ENCODE measurements at regions not wholly inside any gene's neighbourhood (a gene's known extent, or its start where the extent isn't known, plus 50 kb on each side); places are given as distances from the start of the nearest gene placed in this dataset.

DNA sequence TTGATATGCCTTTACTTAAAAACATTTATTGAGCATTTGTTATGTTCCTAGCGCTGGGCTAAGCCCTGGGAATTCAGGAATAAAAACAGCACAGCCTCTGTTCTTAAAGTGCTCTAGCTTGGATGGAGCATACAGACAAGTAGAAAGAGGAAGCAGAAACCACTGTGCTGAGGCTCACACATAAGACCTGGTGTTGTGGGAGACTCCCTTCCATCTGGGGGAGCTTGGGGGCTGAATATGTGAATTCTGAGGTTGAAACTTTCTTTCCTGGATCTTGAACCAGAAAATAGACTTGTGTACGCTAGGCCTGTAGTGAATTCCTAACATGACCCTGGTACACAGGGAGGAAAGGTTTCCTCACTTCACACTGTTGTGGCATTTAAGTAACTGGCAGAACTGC is 209.9 kb downstream of the ZNF326 start:
- Mint-ChIP-seq H3K4me1 (peaks cover 18% of the 10 kb centered on the region), H3K9me3 (no peaks in the 10 kb centered on the region), H3K36me3 (no peaks in the 10 kb centered on the region), H3K27ac (no peak overlapping the region), H3K27me3 (ENCODE audit: low read depth) (no peaks in the 10 kb centered on the region; the same call in 1 of the 2 replicates), H3K4me3 (no peak overlapping the region)
- POLR2A ChIA-PET: no interaction called here
- no peak for DNase-seq (ENCODE audit: low spot score)
- CTCF ChIA-PET: no interaction called here
- no peak for TF ChIP-seq ZNF317 (CRISPR knock-in tag; IDR thresholded peaks at IDR 0.05; ENCODE audit: borderline replicate concordance, low read depth)
- TF ChIP-seq CREB1 (CRISPR knock-in tag; IDR thresholded peaks at IDR 0.05): no peak
- TF ChIP-seq NFE2L1 (CRISPR knock-in tag; IDR thresholded peaks at IDR 0.05): no peak
- TF ChIP-seq, protein P1, sequence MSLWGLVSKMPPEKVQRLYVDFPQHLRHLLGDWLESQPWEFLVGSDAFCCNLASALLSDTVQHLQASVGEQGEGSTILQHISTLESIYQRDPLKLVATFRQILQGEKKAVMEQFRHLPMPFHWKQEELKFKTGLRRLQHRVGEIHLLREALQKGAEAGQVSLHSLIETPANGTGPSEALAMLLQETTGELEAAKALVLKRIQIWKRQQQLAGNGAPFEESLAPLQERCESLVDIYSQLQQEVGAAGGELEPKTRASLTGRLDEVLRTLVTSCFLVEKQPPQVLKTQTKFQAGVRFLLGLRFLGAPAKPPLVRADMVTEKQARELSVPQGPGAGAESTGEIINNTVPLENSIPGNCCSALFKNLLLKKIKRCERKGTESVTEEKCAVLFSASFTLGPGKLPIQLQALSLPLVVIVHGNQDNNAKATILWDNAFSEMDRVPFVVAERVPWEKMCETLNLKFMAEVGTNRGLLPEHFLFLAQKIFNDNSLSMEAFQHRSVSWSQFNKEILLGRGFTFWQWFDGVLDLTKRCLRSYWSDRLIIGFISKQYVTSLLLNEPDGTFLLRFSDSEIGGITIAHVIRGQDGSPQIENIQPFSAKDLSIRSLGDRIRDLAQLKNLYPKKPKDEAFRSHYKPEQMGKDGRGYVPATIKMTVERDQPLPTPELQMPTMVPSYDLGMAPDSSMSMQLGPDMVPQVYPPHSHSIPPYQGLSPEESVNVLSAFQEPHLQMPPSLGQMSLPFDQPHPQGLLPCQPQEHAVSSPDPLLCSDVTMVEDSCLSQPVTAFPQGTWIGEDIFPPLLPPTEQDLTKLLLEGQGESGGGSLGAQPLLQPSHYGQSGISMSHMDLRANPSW (CRISPR knock-in tag; conservative IDR thresholded peaks at IDR 0.05; ENCODE audit: low read depth): no peak
- TF ChIP-seq NR3C1 (CRISPR knock-in tag; conservative IDR thresholded peaks at IDR 0.05; ENCODE audit: low read depth): no peak
- TF ChIP-seq ZNF121 (CRISPR knock-in tag; IDR thresholded peaks at IDR 0.05): no peak
- TF ChIP-seq, protein P2, sequence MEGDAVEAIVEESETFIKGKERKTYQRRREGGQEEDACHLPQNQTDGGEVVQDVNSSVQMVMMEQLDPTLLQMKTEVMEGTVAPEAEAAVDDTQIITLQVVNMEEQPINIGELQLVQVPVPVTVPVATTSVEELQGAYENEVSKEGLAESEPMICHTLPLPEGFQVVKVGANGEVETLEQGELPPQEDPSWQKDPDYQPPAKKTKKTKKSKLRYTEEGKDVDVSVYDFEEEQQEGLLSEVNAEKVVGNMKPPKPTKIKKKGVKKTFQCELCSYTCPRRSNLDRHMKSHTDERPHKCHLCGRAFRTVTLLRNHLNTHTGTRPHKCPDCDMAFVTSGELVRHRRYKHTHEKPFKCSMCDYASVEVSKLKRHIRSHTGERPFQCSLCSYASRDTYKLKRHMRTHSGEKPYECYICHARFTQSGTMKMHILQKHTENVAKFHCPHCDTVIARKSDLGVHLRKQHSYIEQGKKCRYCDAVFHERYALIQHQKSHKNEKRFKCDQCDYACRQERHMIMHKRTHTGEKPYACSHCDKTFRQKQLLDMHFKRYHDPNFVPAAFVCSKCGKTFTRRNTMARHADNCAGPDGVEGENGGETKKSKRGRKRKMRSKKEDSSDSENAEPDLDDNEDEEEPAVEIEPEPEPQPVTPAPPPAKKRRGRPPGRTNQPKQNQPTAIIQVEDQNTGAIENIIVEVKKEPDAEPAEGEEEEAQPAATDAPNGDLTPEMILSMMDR (IDR thresholded peaks at IDR 0.05): no peak
- TF ChIP-seq MYBL2 (CRISPR knock-in tag; IDR thresholded peaks at IDR 0.05): no peak
- TF ChIP-seq JUN (CRISPR knock-in tag; IDR thresholded peaks at IDR 0.05): no peak
- TF ChIP-seq NR2C2 (CRISPR knock-in tag; IDR thresholded peaks at IDR 0.05): no peak
- TF ChIP-seq, protein P3, sequence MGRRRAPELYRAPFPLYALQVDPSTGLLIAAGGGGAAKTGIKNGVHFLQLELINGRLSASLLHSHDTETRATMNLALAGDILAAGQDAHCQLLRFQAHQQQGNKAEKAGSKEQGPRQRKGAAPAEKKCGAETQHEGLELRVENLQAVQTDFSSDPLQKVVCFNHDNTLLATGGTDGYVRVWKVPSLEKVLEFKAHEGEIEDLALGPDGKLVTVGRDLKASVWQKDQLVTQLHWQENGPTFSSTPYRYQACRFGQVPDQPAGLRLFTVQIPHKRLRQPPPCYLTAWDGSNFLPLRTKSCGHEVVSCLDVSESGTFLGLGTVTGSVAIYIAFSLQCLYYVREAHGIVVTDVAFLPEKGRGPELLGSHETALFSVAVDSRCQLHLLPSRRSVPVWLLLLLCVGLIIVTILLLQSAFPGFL (CRISPR knock-in tag; IDR thresholded peaks at IDR 0.05; ENCODE audit: borderline replicate concordance): no peak
- TF ChIP-seq TEAD4 (CRISPR knock-in tag; IDR thresholded peaks at IDR 0.05): no peak
- TF ChIP-seq ESRRA (CRISPR knock-in tag; IDR thresholded peaks at IDR 0.05; ENCODE audit: borderline replicate concordance): no peak
- TF ChIP-seq, protein P4, sequence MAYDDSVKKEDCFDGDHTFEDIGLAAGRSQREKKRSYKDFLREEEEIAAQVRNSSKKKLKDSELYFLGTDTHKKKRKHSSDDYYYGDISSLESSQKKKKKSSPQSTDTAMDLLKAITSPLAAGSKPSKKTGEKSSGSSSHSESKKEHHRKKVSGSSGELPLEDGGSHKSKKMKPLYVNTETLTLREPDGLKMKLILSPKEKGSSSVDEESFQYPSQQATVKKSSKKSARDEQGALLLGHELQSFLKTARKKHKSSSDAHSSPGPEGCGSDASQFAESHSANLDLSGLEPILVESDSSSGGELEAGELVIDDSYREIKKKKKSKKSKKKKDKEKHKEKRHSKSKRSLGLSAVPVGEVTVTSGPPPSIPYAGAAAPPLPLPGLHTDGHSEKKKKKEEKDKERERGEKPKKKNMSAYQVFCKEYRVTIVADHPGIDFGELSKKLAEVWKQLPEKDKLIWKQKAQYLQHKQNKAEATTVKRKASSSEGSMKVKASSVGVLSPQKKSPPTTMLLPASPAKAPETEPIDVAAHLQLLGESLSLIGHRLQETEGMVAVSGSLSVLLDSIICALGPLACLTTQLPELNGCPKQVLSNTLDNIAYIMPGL (CRISPR knock-in tag; IDR thresholded peaks at IDR 0.05): no peak
- TF ChIP-seq GTF2I (CRISPR knock-in tag; conservative IDR thresholded peaks at IDR 0.05): no peak
- TF ChIP-seq, protein P5, sequence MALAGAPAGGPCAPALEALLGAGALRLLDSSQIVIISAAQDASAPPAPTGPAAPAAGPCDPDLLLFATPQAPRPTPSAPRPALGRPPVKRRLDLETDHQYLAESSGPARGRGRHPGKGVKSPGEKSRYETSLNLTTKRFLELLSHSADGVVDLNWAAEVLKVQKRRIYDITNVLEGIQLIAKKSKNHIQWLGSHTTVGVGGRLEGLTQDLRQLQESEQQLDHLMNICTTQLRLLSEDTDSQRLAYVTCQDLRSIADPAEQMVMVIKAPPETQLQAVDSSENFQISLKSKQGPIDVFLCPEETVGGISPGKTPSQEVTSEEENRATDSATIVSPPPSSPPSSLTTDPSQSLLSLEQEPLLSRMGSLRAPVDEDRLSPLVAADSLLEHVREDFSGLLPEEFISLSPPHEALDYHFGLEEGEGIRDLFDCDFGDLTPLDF (CRISPR knock-in tag; IDR thresholded peaks at IDR 0.05): no peak
- TF ChIP-seq FOXJ3 (CRISPR knock-in tag; IDR thresholded peaks at IDR 0.05; ENCODE audit: borderline replicate concordance): no peak
- ATAC-seq: no peak

DNA sequence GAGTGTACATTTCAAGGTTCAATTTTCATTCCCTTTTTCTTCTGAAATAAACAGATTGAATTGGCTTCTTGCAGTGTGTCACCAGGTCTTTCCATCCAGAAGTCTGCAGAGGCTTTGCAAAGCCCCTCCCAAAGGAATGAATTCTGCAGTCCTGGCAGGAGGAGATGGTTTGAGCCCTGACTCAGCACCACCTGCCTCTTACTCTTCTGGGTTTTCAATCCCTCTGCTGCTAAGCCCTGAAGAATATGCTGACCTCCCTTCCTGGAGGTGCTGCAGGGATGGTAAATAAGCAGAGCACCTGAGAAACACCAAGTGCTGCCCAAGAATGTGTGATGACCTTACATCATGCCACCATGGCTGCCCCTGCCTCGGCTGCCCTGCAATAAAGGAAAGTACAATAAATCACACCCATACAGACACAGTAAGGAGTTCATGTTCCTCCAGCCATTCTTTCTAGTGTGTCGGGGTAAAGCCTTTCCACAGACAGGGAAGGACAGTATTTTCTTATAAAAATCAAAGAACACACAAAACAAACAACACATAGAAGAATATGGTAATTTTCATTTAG is 209.2 kb downstream of the ZNF326 start:
- DNase-seq (ENCODE audit: low spot score): no peak
- H3K36me3 Mint-ChIP-seq: no peaks in the 10 kb centered on the region
- no peak for ATAC-seq
- H3K4me3 Mint-ChIP-seq: no peak overlapping the region
- H3K4me1 Mint-ChIP-seq: peaks cover 19% of the 10 kb centered on the region
- no peaks in the 10 kb centered on the region; the same call in 1 of the 2 replicates for H3K27me3 Mint-ChIP-seq (ENCODE audit: low read depth)
- H3K27ac Mint-ChIP-seq: no peak overlapping the region
- CTCF ChIA-PET: no interaction called here
- POLR2A ChIA-PET: no interaction called here
- H3K9me3 Mint-ChIP-seq: no peaks in the 10 kb centered on the region
- no peak for TF ChIP-seq NFE2L1 (CRISPR knock-in tag; IDR thresholded peaks at IDR 0.05)
- TF ChIP-seq, protein P6, sequence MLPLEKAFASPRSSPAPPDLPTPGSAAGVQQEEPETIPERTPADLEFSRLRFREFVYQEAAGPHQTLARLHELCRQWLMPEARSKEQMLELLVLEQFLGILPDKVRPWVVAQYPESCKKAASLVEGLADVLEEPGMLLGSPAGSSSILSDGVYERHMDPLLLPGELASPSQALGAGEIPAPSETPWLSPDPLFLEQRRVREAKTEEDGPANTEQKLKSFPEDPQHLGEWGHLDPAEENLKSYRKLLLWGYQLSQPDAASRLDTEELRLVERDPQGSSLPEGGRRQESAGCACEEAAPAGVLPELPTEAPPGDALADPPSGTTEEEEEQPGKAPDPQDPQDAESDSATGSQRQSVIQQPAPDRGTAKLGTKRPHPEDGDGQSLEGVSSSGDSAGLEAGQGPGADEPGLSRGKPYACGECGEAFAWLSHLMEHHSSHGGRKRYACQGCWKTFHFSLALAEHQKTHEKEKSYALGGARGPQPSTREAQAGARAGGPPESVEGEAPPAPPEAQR (CRISPR knock-in tag; IDR thresholded peaks at IDR 0.05): no peak
- no peak for TF ChIP-seq GTF2I (CRISPR knock-in tag; conservative IDR thresholded peaks at IDR 0.05)
- TF ChIP-seq, protein P7, sequence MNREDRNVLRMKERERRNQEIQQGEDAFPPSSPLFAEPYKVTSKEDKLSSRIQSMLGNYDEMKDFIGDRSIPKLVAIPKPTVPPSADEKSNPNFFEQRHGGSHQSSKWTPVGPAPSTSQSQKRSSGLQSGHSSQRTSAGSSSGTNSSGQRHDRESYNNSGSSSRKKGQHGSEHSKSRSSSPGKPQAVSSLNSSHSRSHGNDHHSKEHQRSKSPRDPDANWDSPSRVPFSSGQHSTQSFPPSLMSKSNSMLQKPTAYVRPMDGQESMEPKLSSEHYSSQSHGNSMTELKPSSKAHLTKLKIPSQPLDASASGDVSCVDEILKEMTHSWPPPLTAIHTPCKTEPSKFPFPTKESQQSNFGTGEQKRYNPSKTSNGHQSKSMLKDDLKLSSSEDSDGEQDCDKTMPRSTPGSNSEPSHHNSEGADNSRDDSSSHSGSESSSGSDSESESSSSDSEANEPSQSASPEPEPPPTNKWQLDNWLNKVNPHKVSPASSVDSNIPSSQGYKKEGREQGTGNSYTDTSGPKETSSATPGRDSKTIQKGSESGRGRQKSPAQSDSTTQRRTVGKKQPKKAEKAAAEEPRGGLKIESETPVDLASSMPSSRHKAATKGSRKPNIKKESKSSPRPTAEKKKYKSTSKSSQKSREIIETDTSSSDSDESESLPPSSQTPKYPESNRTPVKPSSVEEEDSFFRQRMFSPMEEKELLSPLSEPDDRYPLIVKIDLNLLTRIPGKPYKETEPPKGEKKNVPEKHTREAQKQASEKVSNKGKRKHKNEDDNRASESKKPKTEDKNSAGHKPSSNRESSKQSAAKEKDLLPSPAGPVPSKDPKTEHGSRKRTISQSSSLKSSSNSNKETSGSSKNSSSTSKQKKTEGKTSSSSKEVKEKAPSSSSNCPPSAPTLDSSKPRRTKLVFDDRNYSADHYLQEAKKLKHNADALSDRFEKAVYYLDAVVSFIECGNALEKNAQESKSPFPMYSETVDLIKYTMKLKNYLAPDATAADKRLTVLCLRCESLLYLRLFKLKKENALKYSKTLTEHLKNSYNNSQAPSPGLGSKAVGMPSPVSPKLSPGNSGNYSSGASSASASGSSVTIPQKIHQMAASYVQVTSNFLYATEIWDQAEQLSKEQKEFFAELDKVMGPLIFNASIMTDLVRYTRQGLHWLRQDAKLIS (CRISPR knock-in tag; IDR thresholded peaks at IDR 0.05; ENCODE audit: borderline replicate concordance): no peak

Measured in WTC11 (cell line).